ENCODE measurements at regions not wholly inside any gene's neighbourhood (a gene's known extent, or its start where the extent isn't known, plus 50 kb on each side); places are given as distances from the start of the nearest gene placed in this dataset.

DNA sequence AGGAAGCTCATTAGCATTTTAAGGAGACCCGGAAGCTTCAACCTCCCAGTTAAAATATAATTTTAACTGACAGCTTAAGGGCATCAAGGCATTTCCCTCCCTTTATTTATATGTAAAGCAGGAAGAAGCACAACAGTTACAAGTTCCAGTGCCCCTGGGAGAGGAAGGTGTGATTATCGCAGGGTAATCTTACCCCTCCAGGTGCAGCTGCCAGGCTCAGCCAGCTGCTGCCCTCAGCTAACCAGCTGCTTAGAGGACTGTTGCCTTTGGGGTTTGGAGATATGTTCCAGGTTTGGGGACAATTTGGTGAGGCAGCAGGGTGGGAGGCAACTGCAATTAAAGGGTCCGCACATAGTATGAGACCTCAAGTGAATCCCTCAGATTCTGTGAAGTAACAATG, 55.3 kb upstream of the SETBP1 start:
- Histone ChIP-seq H3K9ac (no peak overlapping the region), H3K27me3 (ENCODE audit: insufficient read depth, low read depth) (no peaks in the 10 kb centered on the region), H3K4me3 (IDR thresholded peaks at IDR 0.05; ENCODE audit: insufficient read depth, low read depth, low read length) (no peak overlapping the region), H4K20me1 (ENCODE audit: insufficient read depth) (no peaks in the 10 kb centered on the region), H3K4me1 (ENCODE audit: low read depth, poor library complexity, severe bottlenecking) (no peaks in the 10 kb centered on the region), H3K27ac (no peak overlapping the region), H3K36me3 (ENCODE audit: insufficient read depth) (no peaks in the 10 kb centered on the region), H3K4me2 (no peak overlapping the region), H3K79me2 (ENCODE audit: insufficient read depth, low read depth) (no peaks in the 10 kb centered on the region), H2AFZ (ENCODE audit: low read depth) (no peak overlapping the region)
- TF ChIP-seq, protein P1, sequence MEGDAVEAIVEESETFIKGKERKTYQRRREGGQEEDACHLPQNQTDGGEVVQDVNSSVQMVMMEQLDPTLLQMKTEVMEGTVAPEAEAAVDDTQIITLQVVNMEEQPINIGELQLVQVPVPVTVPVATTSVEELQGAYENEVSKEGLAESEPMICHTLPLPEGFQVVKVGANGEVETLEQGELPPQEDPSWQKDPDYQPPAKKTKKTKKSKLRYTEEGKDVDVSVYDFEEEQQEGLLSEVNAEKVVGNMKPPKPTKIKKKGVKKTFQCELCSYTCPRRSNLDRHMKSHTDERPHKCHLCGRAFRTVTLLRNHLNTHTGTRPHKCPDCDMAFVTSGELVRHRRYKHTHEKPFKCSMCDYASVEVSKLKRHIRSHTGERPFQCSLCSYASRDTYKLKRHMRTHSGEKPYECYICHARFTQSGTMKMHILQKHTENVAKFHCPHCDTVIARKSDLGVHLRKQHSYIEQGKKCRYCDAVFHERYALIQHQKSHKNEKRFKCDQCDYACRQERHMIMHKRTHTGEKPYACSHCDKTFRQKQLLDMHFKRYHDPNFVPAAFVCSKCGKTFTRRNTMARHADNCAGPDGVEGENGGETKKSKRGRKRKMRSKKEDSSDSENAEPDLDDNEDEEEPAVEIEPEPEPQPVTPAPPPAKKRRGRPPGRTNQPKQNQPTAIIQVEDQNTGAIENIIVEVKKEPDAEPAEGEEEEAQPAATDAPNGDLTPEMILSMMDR (conservative IDR thresholded peaks at IDR 0.05; ENCODE audit: low read depth, low read length), result no peak

DNA sequence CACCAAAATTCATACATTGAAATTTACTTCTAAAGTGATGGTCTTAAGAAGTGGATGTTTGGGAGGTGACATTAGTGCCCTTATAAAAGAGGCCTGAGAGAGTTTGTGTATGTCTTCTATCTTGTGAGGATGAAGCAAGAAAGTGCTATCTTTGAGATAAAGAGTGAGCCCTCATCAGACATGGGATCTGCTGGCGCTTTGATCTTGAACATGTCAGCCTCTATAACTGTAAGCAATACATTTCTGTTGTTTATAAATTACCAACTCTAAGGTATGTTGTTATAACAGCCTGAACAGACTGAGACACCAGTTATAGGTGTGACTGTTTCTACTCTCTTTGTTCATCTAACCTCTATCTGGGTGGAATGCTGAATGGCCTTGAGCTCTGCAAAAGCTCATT, 54.5 kb upstream of the SETBP1 start:
- TF ChIP-seq, protein P1 (conservative IDR thresholded peaks at IDR 0.05; ENCODE audit: low read depth, low read length), result no peak

DNA sequence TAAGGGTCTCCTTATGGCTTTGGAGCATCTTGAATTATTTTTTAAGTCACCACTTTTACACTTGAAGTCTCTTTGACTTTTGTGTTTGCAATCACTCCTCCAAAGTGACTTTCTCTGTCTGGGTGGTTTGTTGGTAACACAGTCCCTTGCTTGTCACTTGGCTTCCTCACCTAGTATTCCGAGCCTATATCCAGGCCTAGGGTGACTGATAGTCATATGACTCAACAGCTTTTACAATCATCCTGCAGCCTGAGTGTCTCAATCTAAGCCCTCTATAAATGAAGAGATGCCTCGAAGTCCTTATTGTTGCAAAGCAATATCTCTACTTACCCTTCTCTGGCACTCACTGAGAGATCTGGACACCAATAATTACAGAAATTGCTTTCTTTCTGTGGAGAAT, 53.9 kb upstream of the SETBP1 start:
- Histone ChIP-seq H3K4me3 (IDR thresholded peaks at IDR 0.05; ENCODE audit: insufficient read depth, low read depth, low read length) (no peak overlapping the region), H4K20me1 (ENCODE audit: insufficient read depth) (no peaks in the 10 kb centered on the region), H3K9ac (no peak overlapping the region), H3K79me2 (ENCODE audit: insufficient read depth, low read depth) (no peaks in the 10 kb centered on the region), H3K4me2 (no peak overlapping the region), H2AFZ (ENCODE audit: low read depth) (no peak overlapping the region), H3K27ac (no peak overlapping the region), H3K27me3 (ENCODE audit: insufficient read depth, low read depth) (no peaks in the 10 kb centered on the region), H3K36me3 (ENCODE audit: insufficient read depth) (no peaks in the 10 kb centered on the region), H3K4me1 (ENCODE audit: low read depth, poor library complexity, severe bottlenecking) (no peaks in the 10 kb centered on the region)
- TF ChIP-seq, protein P1 (conservative IDR thresholded peaks at IDR 0.05; ENCODE audit: low read depth, low read length), result no peak

More for the DNA sequence above, 54.5 kb upstream of the SETBP1 start:
- Histone ChIP-seq H3K4me3 (IDR thresholded peaks at IDR 0.05; ENCODE audit: insufficient read depth, low read depth, low read length) (no peak overlapping the region), H3K27me3 (ENCODE audit: insufficient read depth, low read depth) (no peaks in the 10 kb centered on the region), H3K9ac (no peak overlapping the region), H4K20me1 (ENCODE audit: insufficient read depth) (no peaks in the 10 kb centered on the region), H3K4me1 (ENCODE audit: low read depth, poor library complexity, severe bottlenecking) (no peaks in the 10 kb centered on the region), H3K27ac (no peak overlapping the region), H3K36me3 (ENCODE audit: insufficient read depth) (no peaks in the 10 kb centered on the region), H3K79me2 (ENCODE audit: insufficient read depth, low read depth) (no peaks in the 10 kb centered on the region), H3K4me2 (no peak overlapping the region), H2AFZ (ENCODE audit: low read depth) (no peak overlapping the region)

DNA sequence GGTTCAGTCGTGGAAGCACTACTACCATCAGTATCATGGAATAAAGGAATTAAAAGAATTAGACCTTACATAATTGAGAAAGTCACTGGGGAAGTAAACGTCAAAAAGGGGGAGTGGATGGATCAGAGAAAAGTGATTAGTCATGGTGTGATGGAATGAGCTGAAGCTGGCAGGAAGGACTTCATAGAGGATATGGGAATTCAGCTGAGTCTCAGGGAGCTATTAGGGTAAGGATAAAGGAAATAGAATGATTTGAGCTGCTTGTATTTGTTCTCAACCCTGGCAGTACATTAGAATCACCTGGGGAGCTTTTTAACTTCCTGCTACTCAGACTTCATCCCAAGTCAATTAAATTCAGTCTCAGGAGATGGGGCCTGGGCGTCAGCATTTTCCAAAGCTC, 53.4 kb upstream of the SETBP1 start:
- H3K27me3 ChIP-seq (ENCODE audit: insufficient read depth, low read depth), result no peaks in the 10 kb centered on the region
- no peak overlapping the region for H3K4me2 ChIP-seq
- H3K27ac ChIP-seq, result no peak overlapping the region

More for the DNA sequence above, 53.4 kb upstream of the SETBP1 start:
- Histone ChIP-seq H3K79me2 (ENCODE audit: insufficient read depth, low read depth) (no peaks in the 10 kb centered on the region), H3K9ac (no peak overlapping the region), H3K4me1 (ENCODE audit: low read depth, poor library complexity, severe bottlenecking) (no peaks in the 10 kb centered on the region), H3K36me3 (ENCODE audit: insufficient read depth) (no peaks in the 10 kb centered on the region), H4K20me1 (ENCODE audit: insufficient read depth) (no peaks in the 10 kb centered on the region), H2AFZ (ENCODE audit: low read depth) (no peak overlapping the region), H3K4me3 (IDR thresholded peaks at IDR 0.05; ENCODE audit: insufficient read depth, low read depth, low read length) (no peak overlapping the region)
- TF ChIP-seq, protein P1 (conservative IDR thresholded peaks at IDR 0.05; ENCODE audit: low read depth, low read length), result no peak

Measured in KMS-11 (cell line).